GM12864 (cell line): ENCODE measurements at regions not wholly inside any gene's neighbourhood (a gene's known extent, or its start where the extent isn't known, plus 50 kb on each side); places are given as distances from the start of the nearest gene placed in this dataset.
"Not testable (repeated sequence)": the region's sequence is repeated elsewhere in the genome, so short reads cannot be mapped to it uniquely, and the experiment has no call there.

Source experiments
- DNase-seq: peaks from one replicate; pipeline ENCODE4 v3.0.0-alpha.2; 2011; ENCODE audit warnings: low read depth
- H3K4me3 ChIP-seq: 2 replicates; pipeline ENCODE4 v1.5.1; 2011; ENCODE audit warnings: mild to moderate bottlenecking, low read depth, low read length, control low read depth
- CTCF ChIP-seq: IDR thresholded peaks from 2 replicates; pipeline ENCODE4 v1.5.1; 2011; ENCODE audit warnings: low read depth, mild to moderate bottlenecking, moderate library complexity, low read length, control low read depth, inconsistent platforms; ENCODE audit errors: missing control alignments

- H3K4me3 ChIP-seq, DNase-seq: not testable (repeated sequence)
Measured at GRCh38 chr17:20633268-20634059, 53.9 kb downstream of the CDRT15L2 start.

- not testable (repeated sequence) for H3K4me3 ChIP-seq
Measured at GRCh38 chr17:20640147-20640546, 60.6 kb downstream of the CDRT15L2 start.

GRCh38 chr17:20646661-20647272, 67.2 kb downstream of the CDRT15L2 start:
- not testable (repeated sequence) for DNase-seq, H3K4me3 ChIP-seq
- TF ChIP-seq CTCF = peak; percentile 51

More at GRCh38 chr17:20640147-20640546, 60.6 kb downstream of the CDRT15L2 start:
- not testable (repeated sequence) for DNase-seq

- peak; percentile 85 for DNase-seq
- not testable (repeated sequence) for H3K4me3 ChIP-seq
Measured at GRCh38 chr17:20649097-20649767, 69.7 kb downstream of the CDRT15L2 start.

GRCh38 chr17:20651022-20651421, 71.5 kb downstream of the CDRT15L2 start:
- DNase-seq = peak; percentile 22
- not testable (repeated sequence) for H3K4me3 ChIP-seq

GRCh38 chr17:20651736-20652135, 72.2 kb downstream of the CDRT15L2 start:
- not testable (repeated sequence) for DNase-seq, H3K4me3 ChIP-seq

GRCh38 chr17:20653391-20653790, 73.9 kb downstream of the CDRT15L2 start:
- not testable (repeated sequence) for DNase-seq, H3K4me3 ChIP-seq

- DNase-seq, H3K4me3 ChIP-seq: not testable (repeated sequence)
Measured at GRCh38 chr17:20654114-20654513, 74.6 kb downstream of the CDRT15L2 start.

- DNase-seq, H3K4me3 ChIP-seq: not testable (repeated sequence)
Measured at GRCh38 chr17:20654575-20654974, 75.1 kb downstream of the CDRT15L2 start.

- DNase-seq, H3K4me3 ChIP-seq: not testable (repeated sequence)
Measured at GRCh38 chr17:20665103-20665955, 85.8 kb downstream of the CDRT15L2 start.

GRCh38 chr17:20666689-20667088, 87.2 kb downstream of the CDRT15L2 start:
- DNase-seq, H3K4me3 ChIP-seq: not testable (repeated sequence)

- not testable (repeated sequence) for DNase-seq, H3K4me3 ChIP-seq
Measured at GRCh38 chr17:20667712-20668111, 88.2 kb downstream of the CDRT15L2 start.

GRCh38 chr17:20668316-20668715, 88.8 kb downstream of the CDRT15L2 start:
- DNase-seq, H3K4me3 ChIP-seq: not testable (repeated sequence)

GRCh38 chr17:20668868-20669267, 89.3 kb downstream of the CDRT15L2 start:
- DNase-seq = not testable (repeated sequence)

GRCh38 chr17:20670506-20670905, 91.0 kb downstream of the CDRT15L2 start:
- DNase-seq, H3K4me3 ChIP-seq: not testable (repeated sequence)

More at GRCh38 chr17:20668868-20669267, 89.3 kb downstream of the CDRT15L2 start:
- H3K4me3 ChIP-seq = not testable (repeated sequence)

GRCh38 chr17:20674374-20674773, 94.8 kb downstream of the CDRT15L2 start:
- not testable (repeated sequence) for DNase-seq, H3K4me3 ChIP-seq

- DNase-seq, H3K4me3 ChIP-seq: not testable (repeated sequence)
Measured at GRCh38 chr17:20675707-20676106, 96.2 kb downstream of the CDRT15L2 start.
